ENCODE measurements at regions not wholly inside any gene's neighbourhood (a gene's known extent, or its start where the extent isn't known, plus 50 kb on each side); places are given as distances from the start of the nearest gene placed in this dataset.

DNA sequence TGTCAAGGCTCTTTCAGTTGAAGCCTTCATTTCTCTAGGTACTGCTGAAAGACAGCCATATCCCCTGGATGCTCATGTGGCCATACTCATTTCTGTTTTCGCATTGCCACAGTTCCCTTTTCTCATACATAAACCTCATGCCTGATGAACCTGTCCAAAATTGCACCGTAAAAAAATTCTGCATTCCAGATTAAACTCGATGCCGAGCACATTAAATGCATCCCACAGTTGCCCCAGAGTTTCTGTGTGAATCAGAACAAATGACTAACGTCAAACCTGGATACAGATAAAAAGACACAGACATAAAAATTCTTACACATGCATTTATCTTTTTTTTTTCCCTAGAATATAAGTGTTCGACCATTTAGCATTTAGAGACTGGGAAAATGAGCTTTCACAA, 288.2 kb downstream of the COG6 start:
- H3K27me3 Mint-ChIP-seq (ENCODE audit: low read depth): no peaks in the 10 kb centered on the region
- H3K4me3 Mint-ChIP-seq: no peak overlapping the region
- no peak overlapping the region for H3K27ac Mint-ChIP-seq (ENCODE audit: unreplicated experiment)
- H3K4me1 Mint-ChIP-seq: peaks cover 18% of the 10 kb centered on the region
- no peaks in the 10 kb centered on the region for H3K36me3 Mint-ChIP-seq (ENCODE audit: low read depth)
- TF ChIP-seq CTCF (conservative IDR thresholded peaks at IDR 0.05): no peak
- no peak for DNase-seq (ENCODE audit: low read depth, low spot score)
- peaks cover 14% of the 10 kb centered on the region for H3K9me3 Mint-ChIP-seq

DNA sequence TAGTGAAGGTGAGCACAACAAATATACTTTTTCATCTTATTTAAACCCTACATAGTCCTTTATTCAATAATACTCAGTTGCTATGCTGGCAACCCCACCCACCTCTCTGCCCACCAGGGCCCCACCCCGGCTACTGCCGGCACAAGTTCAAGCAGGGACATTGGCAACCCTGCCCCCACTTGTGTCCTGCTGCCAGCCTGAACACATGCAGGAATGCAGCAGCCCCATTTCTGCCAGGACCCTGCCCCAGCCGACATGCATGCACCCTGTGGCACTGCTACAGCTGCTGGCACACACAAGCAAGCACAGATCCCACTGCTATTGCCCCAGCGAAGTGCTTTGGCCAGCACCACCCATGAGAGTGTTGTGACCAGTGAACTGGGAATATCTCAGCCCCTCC, 289.8 kb downstream of the COG6 start:
- DNase-seq (ENCODE audit: low read depth, low spot score): no peak
- H3K27ac Mint-ChIP-seq (ENCODE audit: unreplicated experiment): no peak overlapping the region
- no peak overlapping the region for H3K4me3 Mint-ChIP-seq
- H3K4me1 Mint-ChIP-seq: peaks cover 13% of the 10 kb centered on the region
- H3K9me3 Mint-ChIP-seq: peaks cover 14% of the 10 kb centered on the region
- H3K27me3 Mint-ChIP-seq (ENCODE audit: low read depth): no peaks in the 10 kb centered on the region
- H3K36me3 Mint-ChIP-seq (ENCODE audit: low read depth): peaks cover 5% of the 10 kb centered on the region
- no peak for TF ChIP-seq CTCF (conservative IDR thresholded peaks at IDR 0.05)

GRCh38 chr13:39946769-39947168, 291.3 kb downstream of the COG6 start:
- no peak for TF ChIP-seq CTCF (conservative IDR thresholded peaks at IDR 0.05)
- no peak overlapping the region for H3K4me3 Mint-ChIP-seq
- no peaks in the 10 kb centered on the region for H3K27me3 Mint-ChIP-seq (ENCODE audit: low read depth)
- H3K4me1 Mint-ChIP-seq: peaks cover 8% of the 10 kb centered on the region
- peaks cover 5% of the 10 kb centered on the region for H3K36me3 Mint-ChIP-seq (ENCODE audit: low read depth)
- H3K27ac Mint-ChIP-seq (ENCODE audit: unreplicated experiment): no peak overlapping the region
- no peak for DNase-seq (ENCODE audit: low read depth, low spot score)
- peaks cover 14% of the 10 kb centered on the region for H3K9me3 Mint-ChIP-seq

GRCh38 chr13:39951301-39951700, 295.8 kb downstream of the COG6 start:
- Mint-ChIP-seq H3K4me1 (peaks cover 19% of the 10 kb centered on the region), H3K4me3 (no peak overlapping the region), H3K27me3 (ENCODE audit: low read depth) (no peaks in the 10 kb centered on the region), H3K9me3 (peaks cover 5% of the 10 kb centered on the region), H3K27ac (ENCODE audit: unreplicated experiment) (no peak overlapping the region), H3K36me3 (ENCODE audit: low read depth) (peaks cover 5% of the 10 kb centered on the region)
- no peak for TF ChIP-seq CTCF (conservative IDR thresholded peaks at IDR 0.05)
- DNase-seq (ENCODE audit: low read depth, low spot score): no peak

- DNase-seq (ENCODE audit: low read depth, low spot score): no peak
- no peaks in the 10 kb centered on the region for H3K9me3 Mint-ChIP-seq
- H3K36me3 Mint-ChIP-seq (ENCODE audit: low read depth): peaks cover 5% of the 10 kb centered on the region
- no peak overlapping the region for H3K4me3 Mint-ChIP-seq
- H3K4me1 Mint-ChIP-seq: peaks cover 28% of the 10 kb centered on the region
- no peak for TF ChIP-seq CTCF (conservative IDR thresholded peaks at IDR 0.05)
- H3K27ac Mint-ChIP-seq (ENCODE audit: unreplicated experiment): no peak overlapping the region
- H3K27me3 Mint-ChIP-seq (ENCODE audit: low read depth): no peaks in the 10 kb centered on the region
These were observed 297.1 kb downstream of the COG6 start for GRCh38 chr13:39952249-39953233.

Data from neural crest cell (in vitro differentiated cells).